HG03442 (cell line): ENCODE measurements at regions not wholly inside any gene's neighbourhood (a gene's known extent, or its start where the extent isn't known, plus 50 kb on each side); places are given as distances from the start of the nearest gene placed in this dataset.

Experiments used
- ATAC-seq: cut with Tn5 transposase; IDR thresholded peaks from one replicate; pipeline ENCODE4 v1.9.1; 2021; ENCODE audit warnings: mild to moderate bottlenecking, moderate library complexity; ENCODE audit not compliant: unreplicated experiment

DNA sequence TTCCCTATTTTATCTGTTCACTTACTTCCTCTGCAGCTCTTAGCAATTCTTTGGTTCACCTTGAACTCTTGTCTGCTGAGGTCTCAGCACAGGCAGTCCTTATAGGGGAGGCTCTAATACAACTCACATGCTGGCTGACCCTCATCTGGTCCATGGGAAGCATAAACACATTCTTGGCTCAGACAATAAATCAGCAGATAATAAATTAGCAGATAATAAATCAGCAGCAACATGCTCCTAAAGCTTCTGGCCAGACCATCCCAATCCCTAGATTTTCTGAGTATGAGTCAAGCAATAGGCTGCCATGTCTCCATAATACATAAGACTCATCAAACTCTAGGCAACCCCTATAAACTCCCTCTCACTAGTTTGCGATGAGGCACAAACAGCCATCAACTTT lies 208.6 kb upstream of the STEAP4 start:
- ATAC-seq, result no peak

DNA sequence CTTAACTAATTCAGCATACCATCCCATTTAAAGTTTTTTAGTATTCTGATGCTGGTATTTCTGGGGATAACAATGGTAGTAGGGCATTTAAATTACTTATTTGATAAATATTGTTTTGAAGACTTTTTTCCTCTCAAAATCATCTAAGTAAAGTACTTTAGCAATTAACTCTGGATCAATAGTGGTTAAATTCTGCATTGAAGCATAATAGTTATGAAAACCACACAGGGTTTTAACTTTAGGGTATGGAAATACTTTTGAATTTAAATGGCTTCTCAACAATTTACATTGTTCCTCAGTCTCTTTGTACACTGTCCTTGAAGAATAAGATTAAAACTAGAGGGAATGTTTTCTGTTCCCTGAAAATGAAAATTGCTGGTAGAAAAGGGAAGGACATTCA lies 202.6 kb upstream of the STEAP4 start:
- ATAC-seq, result no peak

DNA sequence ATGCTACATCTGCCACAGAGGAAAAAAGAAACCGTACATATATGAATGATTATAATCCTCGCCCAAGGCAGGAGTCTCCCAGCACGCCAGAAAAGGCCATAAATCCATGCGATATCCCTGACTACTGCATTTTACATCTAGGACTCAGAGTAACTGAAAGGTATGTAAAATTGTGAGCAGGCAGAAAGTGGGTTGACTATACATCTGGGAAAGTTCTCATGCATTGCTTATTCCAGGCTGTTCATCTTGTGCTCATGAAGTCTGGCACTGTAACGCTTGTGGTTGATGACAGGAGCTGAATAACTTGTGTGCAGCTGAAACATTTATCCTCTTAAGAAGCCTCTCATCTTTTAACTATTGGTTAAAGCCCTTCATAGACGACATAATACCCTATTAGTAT lies 193.4 kb upstream of the STEAP4 start:
- ATAC-seq, result no peak

DNA sequence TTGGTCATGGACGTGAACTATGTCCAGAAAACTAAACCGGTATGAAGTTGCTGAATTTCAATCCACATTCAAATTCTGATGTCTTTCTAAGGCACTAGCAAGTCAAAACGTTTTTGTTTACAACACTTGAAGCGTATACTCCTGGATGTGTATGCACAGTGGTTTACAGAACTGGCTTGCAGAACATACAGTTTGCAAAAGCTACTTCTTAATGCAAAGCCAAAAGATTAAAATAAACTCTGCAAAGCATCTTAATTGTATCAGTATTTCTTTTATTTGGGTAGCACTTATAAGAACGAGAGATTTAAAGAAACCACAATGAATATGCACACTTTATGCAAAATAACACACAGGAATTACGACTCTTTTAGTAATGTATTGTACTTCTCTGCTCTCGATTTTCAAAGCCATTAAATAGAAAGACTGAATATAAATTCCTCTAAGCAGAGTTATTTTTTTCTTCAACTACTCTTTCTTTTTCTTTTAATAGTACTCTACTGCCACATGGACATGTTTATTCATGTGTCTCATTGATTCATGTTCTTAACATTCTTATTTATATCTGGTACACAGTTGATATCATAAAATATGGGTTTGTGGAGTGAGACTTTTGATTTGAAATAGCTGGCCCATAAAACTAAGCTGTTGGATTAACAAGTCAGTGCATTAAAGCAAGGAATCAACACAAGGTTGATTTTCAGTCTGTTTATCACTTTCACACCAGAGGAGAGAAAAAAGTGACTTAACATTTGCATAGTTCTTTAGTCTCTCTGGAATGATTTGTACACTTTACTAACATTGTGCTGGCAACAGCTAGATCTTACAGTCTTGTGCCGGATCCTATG lies 189.4 kb upstream of the STEAP4 start:
- no peak for ATAC-seq

DNA sequence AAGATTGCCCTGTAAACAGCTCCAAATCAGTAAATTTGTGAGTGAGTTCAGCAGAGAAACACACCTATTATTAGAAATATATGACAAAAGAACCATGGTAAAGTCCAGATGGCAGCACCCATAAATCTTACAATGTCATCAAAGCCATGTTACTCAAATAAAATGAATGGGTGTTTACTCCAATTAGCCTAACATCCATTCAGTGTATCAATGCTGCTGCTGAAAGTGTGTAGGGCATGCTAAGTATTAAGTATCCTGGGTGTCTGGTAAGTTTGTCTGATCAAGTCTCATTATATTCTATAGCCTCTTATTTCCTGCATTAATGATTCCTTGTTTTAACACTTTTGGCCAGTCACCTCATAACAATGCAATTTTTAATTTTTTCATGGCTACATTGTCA lies 185.5 kb upstream of the STEAP4 start:
- ATAC-seq, result no peak

GRCh38 chr7:88490874-88491273 lies 184.2 kb upstream of the STEAP4 start:
- ATAC-seq, result no peak

GRCh38 chr7:88490161-88490560 lies 183.5 kb upstream of the STEAP4 start:
- no peak for ATAC-seq

GRCh38 chr7:88485821-88486220 lies 179.1 kb upstream of the STEAP4 start:
- no peak for ATAC-seq

- no peak for ATAC-seq
These were observed 177.9 kb upstream of the STEAP4 start for GRCh38 chr7:88484551-88484950.

- no peak for ATAC-seq
These were observed 174.2 kb upstream of the STEAP4 start for GRCh38 chr7:88480896-88481295.

- no peak for ATAC-seq
These were observed 173.6 kb upstream of the STEAP4 start for GRCh38 chr7:88480271-88480670.

DNA sequence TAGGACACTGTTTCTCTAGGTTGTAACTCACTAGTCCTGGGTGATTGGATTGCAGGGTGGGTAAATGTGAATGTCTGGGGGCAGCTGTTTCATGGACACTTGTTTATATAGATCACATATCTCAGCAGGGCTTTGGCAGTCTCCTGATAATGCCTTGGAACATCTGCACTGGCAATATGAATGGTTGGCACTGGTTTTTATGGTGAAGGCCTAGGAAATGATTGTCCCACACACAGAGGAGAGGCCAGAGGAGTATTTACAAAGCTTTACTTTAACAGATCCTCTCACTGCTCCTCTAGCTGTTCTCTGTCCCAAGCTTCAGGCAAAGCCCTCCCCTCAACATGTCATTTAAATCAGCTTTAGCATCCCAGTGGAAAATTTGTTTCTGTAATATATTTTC lies 171.3 kb upstream of the STEAP4 start:
- no peak for ATAC-seq

DNA sequence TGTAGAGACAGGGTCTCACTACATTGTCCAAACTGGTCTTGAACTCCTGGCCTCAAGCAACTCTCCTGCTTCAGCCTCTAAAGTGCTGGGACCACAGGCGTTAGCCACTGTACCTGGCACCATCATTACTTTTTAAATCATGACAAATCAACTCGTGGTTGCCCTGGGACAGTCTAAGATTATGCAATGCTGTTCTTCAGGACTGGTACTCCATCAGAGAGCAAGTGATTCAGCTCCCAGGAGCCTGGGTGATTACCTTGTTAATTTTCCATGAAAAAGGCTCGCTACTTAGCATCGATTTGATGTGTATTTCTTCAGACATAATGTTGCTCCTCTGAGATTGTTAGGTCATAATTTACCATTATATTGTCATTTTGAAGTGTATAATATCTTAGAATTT lies 158.9 kb upstream of the STEAP4 start:
- ATAC-seq, result no peak

GRCh38 chr7:88462799-88463198 lies 156.1 kb upstream of the STEAP4 start:
- no peak for ATAC-seq

DNA sequence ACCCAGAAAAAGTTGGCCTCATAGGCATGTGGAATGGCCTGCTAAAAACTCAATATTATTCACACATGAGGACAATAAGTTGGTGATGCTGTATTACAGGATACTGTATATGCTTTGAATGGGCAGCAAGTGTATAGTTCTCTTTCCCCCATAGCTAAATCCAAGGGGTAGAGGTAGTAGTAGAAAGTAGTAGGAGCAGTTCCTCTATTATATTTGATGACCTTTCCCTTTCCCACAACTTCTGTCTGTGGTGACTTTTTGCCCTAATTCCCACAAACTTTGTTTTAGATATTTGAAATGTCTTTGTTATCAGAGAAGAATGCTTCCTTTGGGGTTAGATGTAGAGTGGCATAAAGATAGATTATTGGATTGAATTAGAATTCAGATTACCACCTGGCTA lies 154.0 kb upstream of the STEAP4 start:
- ATAC-seq, result no peak

GRCh38 chr7:88458946-88459345 lies 152.3 kb upstream of the STEAP4 start:
- ATAC-seq, result no peak

GRCh38 chr7:88458279-88458678 lies 151.6 kb upstream of the STEAP4 start:
- no peak for ATAC-seq

DNA sequence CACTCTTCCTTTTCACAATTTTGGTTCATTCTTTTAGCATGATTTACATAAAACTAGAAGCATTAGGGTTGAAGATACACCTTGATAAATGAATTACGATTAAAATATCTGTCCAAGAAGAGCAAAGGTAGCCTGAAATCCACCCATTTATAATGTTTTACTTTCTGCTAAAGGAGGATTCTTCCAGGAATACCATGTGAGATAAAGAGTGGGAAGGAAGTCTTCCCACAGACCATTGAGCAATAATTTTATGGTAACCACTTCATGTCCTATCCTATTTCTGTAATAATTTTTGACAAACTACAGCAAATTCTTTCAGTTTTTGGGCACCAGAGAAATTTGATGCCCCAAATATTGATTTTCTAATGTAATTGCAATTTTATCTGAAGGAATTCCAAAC lies 150.6 kb upstream of the STEAP4 start:
- no peak for ATAC-seq

DNA sequence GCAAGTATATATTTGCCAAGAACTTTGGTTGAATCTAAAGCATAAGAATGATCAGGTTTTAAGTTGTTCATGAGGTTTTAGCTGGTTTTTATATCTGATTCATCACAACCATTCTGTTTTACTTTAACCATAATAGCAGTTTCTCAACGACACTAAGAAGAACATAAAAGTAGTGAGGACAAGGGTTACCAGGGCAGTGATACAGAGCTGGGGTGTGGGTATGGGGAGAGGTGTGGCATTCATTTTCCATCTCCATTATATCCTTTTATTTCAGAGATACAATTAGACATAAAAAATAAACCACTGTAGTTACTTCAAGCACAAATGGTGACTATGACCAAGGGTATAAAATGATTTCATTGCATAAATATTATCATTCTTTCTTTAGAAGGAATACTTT lies 149.8 kb upstream of the STEAP4 start:
- no peak for ATAC-seq

GRCh38 chr7:88455696-88456095 lies 149.0 kb upstream of the STEAP4 start:
- ATAC-seq, result no peak

- no peak for ATAC-seq
These were observed 146.0 kb upstream of the STEAP4 start for GRCh38 chr7:88452646-88453045.

GRCh38 chr7:88450874-88451273 lies 144.2 kb upstream of the STEAP4 start:
- no peak for ATAC-seq

DNA sequence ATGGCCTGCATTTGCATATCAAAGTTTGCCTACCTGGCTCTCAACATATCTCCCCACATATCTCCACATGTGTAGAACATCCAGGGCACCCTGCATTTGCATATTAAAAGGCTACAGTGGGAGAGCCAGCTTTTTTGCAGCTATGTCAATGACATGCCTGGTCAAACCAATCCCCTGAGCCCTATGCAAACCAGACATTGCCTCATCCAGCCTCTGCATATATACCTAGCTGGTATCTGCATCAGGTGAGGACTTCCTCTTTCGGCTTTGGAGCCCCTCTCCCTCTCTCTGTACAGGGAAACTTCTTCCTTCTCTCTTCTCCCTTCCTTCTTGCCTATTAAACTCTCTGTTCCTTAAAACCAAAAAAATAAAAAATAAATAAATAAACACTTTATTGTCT lies 142.7 kb upstream of the STEAP4 start:
- ATAC-seq, result no peak
